Upper lobe of left lung (tissue), 6 donors: ENCODE measurements at regions not wholly inside any gene's neighbourhood (a gene's known extent, or its start where the extent isn't known, plus 50 kb on each side); places are given as distances from the start of the nearest gene placed in this dataset.

Experiments used
- ATAC-seq, 2 donors: fragments of 200-7000 bp; cut with Tn5 transposase; one replicate each; pipeline ENCODE4 v1.9.1; 2022; ENCODE audit warnings: mild to moderate bottlenecking in 2 of 2, moderate library complexity in 2 of 2; ENCODE audit not compliant: low FRiP score in 2 of 2
- DNase-seq, 2 donors: peaks; one replicate each; pipeline ENCODE4 v3.0.0-alpha.2; 2019 to 2020
- H3K27ac ChIP-seq, 4 donors: fragments of 200-600 bp; sonication (generic); one replicate each; pipeline ENCODE4 v1.5.1; 2016 to 2019
- H3K27me3 ChIP-seq, 4 donors: fragments of 200-600 bp; sonication (generic); one replicate each; pipeline ENCODE4 v1.5.1; 2017 to 2019
- H3K36me3 ChIP-seq, 4 donors: fragments of 200-600 bp; sonication (generic); one replicate each; pipeline ENCODE4 v1.5.1; 2016 to 2019
- H3K4me1 ChIP-seq, 4 donors: fragments of 200-600 bp; sonication (generic); one replicate each; pipeline ENCODE4 v1.5.1; 2018 to 2019
- H3K4me3 ChIP-seq, 4 donors: fragments of 200-600 bp; sonication (generic); one replicate each; pipeline ENCODE4 v1.5.1; 2017 to 2019; ENCODE audit warnings: mild to moderate bottlenecking in 2 of 4, moderate library complexity in 1 of 4
- H3K9me3 ChIP-seq, 4 donors: fragments of 200-600 bp; sonication (generic); one replicate each; pipeline ENCODE4 v1.5.1; 2018 to 2019
- CTCF ChIP-seq, 6 experiments: fragments of 450-650 bp in 4 of 6; fragments of 200-600 bp in 2 of 6; sonication (generic) in 2 of 6; IDR thresholded peaks; one replicate each; pipeline ENCODE4 v1.5.1; 2016 to 2019; ENCODE audit warnings: antibody characterized with exemption in 6 of 6
- EP300 ChIP-seq, 4 donors: sonication (generic); formaldehyde crosslinking; IDR thresholded peaks; one replicate each; pipeline ENCODE4 v1.5.1; 2017; ENCODE audit warnings: antibody characterized with exemption in 4 of 4, control low read depth in 2 of 4
- POLR2A ChIP-seq, 4 donors: fragments of 450-650 bp; IDR thresholded peaks; one replicate each; pipeline ENCODE4 v1.5.1; 2016 to 2017; ENCODE audit warnings: antibody characterized with exemption in 4 of 4, mild to moderate bottlenecking in 2 of 4
- POLR2AphosphoS5 ChIP-seq, 2 donors: sonication (generic); formaldehyde crosslinking; IDR thresholded peaks; one replicate each; pipeline ENCODE4 v1.5.1; 2017; ENCODE audit warnings: antibody characterized with exemption in 2 of 2
- WGBS, 2 donors: methylation state at CpG; one replicate each; pipeline ENCODE4 v1.1.5; 2017 to 2018; 5-methylcytosine and 5-hydroxymethylcytosine counted together
- donor health status: DM: no; HTN: no; CAD: no; lungs with moderate emphysema.
- donor health status: DM: no; HTN: yes; CAD: no; lungs with severe emphysema.

DNA sequence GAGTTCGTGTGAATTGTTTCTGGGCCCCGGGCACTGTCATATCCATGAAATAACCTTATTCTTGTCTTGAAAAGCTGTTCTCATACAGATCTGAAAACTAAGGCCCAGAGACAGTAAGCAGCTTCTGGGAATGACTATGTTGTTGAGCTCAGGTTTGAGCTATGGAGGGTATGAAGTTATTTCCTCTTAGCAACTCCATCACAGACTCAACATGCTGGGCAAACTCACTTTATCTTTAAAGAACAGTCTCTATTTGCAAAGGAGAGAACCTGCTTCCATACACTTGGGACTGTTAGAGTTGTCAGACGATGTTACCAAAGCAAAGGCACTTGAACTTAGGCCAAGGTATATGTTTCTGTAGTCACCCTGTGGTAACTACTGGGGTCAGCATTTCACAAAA, 90.0 kb downstream of the GPR88 start:
- TF ChIP-seq CTCF (IDR thresholded peaks at IDR 0.05) (no peak), POLR2AphosphoS5 (IDR thresholded peaks at IDR 0.05) (no peak), POLR2A (IDR thresholded peaks at IDR 0.05) (no peak), EP300 (IDR thresholded peaks at IDR 0.05) (no peak)
- no peak overlapping the region for H3K4me3 ChIP-seq
- H3K27ac ChIP-seq: no peak overlapping the region
- no peak for DNase-seq
- H3K4me1 ChIP-seq: peaks cover under 1 to 14% (median 8%) of the 10 kb centered on the region in 4 donors
- no peaks in the 10 kb centered on the region for H3K36me3 ChIP-seq
- 92 to 95% methylated on average over 3 of the region's 3 CpGs for WGBS, 2 donors
- no peaks in the 10 kb centered on the region for H3K9me3 ChIP-seq
- ATAC-seq: no peak
- H3K27me3 ChIP-seq: no peaks in the 10 kb centered on the region

DNA sequence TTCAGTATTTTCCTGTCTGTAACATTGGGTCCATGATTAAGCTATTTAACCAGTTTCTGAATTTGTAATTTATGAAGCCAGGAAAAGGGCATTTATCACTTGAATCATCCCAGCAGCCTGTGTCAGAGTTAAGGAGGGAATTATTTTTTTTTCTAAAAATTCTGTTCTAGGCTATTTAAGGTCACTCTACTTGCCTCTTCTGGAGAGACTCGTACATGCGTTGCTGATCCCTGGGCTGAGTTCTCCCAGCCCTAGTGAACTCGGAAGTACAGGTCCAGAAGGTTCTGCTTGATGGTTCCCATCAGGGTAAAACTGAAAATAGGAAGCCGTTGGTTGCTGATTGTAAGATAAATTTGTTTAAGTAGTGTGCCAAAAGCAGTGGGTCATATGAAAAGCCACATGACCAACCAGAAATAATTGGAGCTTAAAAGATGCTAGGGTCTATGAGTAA, 90.7 kb downstream of the GPR88 start:
- TF ChIP-seq CTCF (IDR thresholded peaks at IDR 0.05): no peak
- TF ChIP-seq EP300 (IDR thresholded peaks at IDR 0.05): no peak
- no peak for TF ChIP-seq POLR2A (IDR thresholded peaks at IDR 0.05)
- no peak for TF ChIP-seq POLR2AphosphoS5 (IDR thresholded peaks at IDR 0.05)
- H3K4me3 ChIP-seq: no peak overlapping the region
- no peaks in the 10 kb centered on the region for H3K27me3 ChIP-seq
- H3K9me3 ChIP-seq: no peaks in the 10 kb centered on the region
- H3K36me3 ChIP-seq: no peaks in the 10 kb centered on the region
- WGBS, 2 donors: 45 to 53% methylated on average over 4 of the region's 4 CpGs
- ATAC-seq: peak in 1 of 2 donors; percentile 50
- H3K4me1 ChIP-seq: peaks cover 0 to 13% (median 8%) of the 10 kb centered on the region in 4 donors
- DNase-seq: no peak
- H3K27ac ChIP-seq: no peak overlapping the region

DNA sequence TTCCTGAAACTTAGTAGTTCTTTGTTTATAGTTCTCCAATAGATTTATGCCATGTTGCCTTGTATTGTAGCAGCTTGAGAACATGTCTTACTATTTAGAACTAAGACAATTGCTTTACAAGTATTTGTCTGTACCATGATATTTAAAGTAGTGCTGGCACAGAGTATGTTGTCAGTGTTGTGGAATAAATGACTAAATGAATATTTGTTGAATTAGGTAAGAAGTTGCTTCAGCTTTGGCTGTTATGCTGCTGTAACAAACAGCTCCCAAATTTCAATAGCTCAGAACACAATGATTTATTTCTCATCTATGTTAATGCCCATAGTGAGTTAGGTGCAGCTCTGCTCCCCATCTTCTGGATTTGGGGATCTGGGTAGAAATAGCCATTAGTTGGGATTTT, 90.2 kb upstream of the VCAM1 start:
- Histone ChIP-seq H3K27ac (no peak overlapping the region), H3K4me3 (no peak overlapping the region), H3K27me3 (no peaks in the 10 kb centered on the region), H3K9me3 (no peaks in the 10 kb centered on the region), H3K36me3 (no peaks in the 10 kb centered on the region), H3K4me1 (peaks cover 0 to 13% (median 8%) of the 10 kb centered on the region in 4 donors)
- TF ChIP-seq POLR2A (IDR thresholded peaks at IDR 0.05) (no peak), POLR2AphosphoS5 (IDR thresholded peaks at IDR 0.05) (no peak), EP300 (IDR thresholded peaks at IDR 0.05) (no peak), CTCF (IDR thresholded peaks at IDR 0.05) (no peak)
- ATAC-seq (no peak), DNase-seq (no peak)

DNA sequence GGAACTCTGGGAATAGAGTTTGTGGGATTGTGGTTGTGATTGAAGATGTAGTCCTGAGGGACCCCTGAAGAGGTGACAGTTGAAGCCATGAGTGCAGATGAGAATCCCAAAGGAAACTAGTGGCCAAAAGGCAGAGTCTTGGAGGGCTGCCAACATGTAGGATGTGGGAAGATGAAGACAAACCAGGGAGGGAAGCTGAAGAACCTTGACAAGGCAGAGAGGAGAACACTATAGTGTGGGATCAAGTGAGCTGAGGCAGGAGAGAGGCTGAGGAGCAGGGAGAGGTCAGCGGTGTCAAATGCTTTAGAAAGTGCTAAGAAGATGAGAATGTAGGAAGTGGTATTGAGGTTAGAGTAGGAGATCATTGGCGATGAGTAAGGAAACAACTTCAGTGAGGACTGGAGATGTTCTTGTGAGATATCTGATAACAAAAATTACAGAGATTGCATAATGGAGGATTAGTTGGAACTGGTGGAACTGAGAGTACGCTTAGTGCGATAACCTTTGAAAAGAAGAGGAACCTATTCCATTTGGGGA, 88.5 kb upstream of the VCAM1 start:
- WGBS, 2 donors: 60 to 75% methylated on average over 4 of the region's 4 CpGs
- DNase-seq: no peak
- no peaks in the 10 kb centered on the region for H3K27me3 ChIP-seq
- no peak overlapping the region for H3K27ac ChIP-seq
- H3K4me3 ChIP-seq: no peak overlapping the region
- TF ChIP-seq EP300 (IDR thresholded peaks at IDR 0.05) (no peak), POLR2AphosphoS5 (IDR thresholded peaks at IDR 0.05) (no peak), POLR2A (IDR thresholded peaks at IDR 0.05) (no peak), CTCF (IDR thresholded peaks at IDR 0.05) (no peak)
- no peaks in the 10 kb centered on the region for H3K36me3 ChIP-seq
- H3K9me3 ChIP-seq: no peaks in the 10 kb centered on the region
- peaks cover 0 to 12% (median 5%) of the 10 kb centered on the region in 4 donors for H3K4me1 ChIP-seq
- ATAC-seq: peak in 1 of 2 donors; percentile 48

DNA sequence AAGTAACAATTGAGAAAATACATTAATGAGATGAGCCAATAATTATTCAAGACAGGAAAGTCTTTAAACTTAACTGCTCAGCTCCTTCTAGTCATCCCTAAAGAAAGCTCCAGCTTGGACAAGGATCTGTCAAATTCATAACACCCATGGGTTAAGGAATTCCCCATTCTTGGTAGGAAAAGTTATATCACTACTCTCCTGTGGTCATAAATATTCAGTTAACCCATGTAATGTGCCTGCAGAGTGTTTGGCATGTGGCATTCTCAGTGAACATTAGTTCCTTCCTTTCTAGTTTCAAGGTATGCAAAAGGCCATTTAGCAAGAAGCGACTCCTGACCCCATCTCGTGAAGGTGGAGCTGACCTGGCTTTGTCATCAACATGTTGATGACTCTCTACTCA, 76.7 kb upstream of the VCAM1 start:
- H3K36me3 ChIP-seq: no peaks in the 10 kb centered on the region
- TF ChIP-seq POLR2AphosphoS5 (IDR thresholded peaks at IDR 0.05) (no peak), CTCF (IDR thresholded peaks at IDR 0.05) (no peak), POLR2A (IDR thresholded peaks at IDR 0.05) (no peak), EP300 (IDR thresholded peaks at IDR 0.05) (no peak)
- DNase-seq: no peak
- no peak overlapping the region for H3K4me3 ChIP-seq
- H3K27ac ChIP-seq: no peak overlapping the region
- H3K27me3 ChIP-seq: no peaks in the 10 kb centered on the region
- H3K4me1 ChIP-seq: peaks cover 0 to 4% (median 0%) of the 10 kb centered on the region in 4 donors
- ATAC-seq: no peak
- H3K9me3 ChIP-seq: no peaks in the 10 kb centered on the region
- WGBS, 2 donors: 86 to 91% methylated on average over 2 of the region's 2 CpGs
